SK-MEL-5 (cell line): ENCODE measurements at regions not wholly inside any gene's neighbourhood (a gene's known extent, or its start where the extent isn't known, plus 50 kb on each side); places are given as distances from the start of the nearest gene placed in this dataset.
A peak's percentile ranks its signal among the peaks of the same experiment; 100 is the strongest.

ENCODE experiments used
- DNase-seq: peaks from one replicate; pipeline ENCODE4 v3.0.0-alpha.2; 2016; ENCODE audit warnings: low read depth, low spot score
- in situ Hi-C: cut with HindIII; loops from 2 replicates; pipeline ENCODE4 v1.10.0; 2016; ENCODE audit warnings: low sequenced_read_pairs, high pct_unique_total_duplicates, low pct_unique_long_range_greater_than_20kb

GRCh38 chr3:46080124-46080968, 53.1 kb upstream of the XCR1 start:
- in situ Hi-C loops, result no loop called here

GRCh38 chr3:46078712-46079400, 51.6 kb upstream of the XCR1 start:
- DNase-seq, result peak; percentile 94
- in situ Hi-C loops, result no loop called here

More at GRCh38 chr3:46080124-46080968, 53.1 kb upstream of the XCR1 start:
- DNase-seq, result no peak
